HCT116 (cell line): ENCODE measurements at regions not wholly inside any gene's neighbourhood (a gene's known extent, or its start where the extent isn't known, plus 50 kb on each side); places are given as distances from the start of the nearest gene placed in this dataset.
A peak's percentile ranks its signal among the peaks of the same experiment; 100 is the strongest.

Experiments
- ATAC-seq: fragments of 200-7000 bp; cut with Tn5 transposase; 2 replicates; pipeline ENCODE4 v1.9.1; 2020; ENCODE audit warnings: mild to moderate bottlenecking, moderate library complexity
- BruUV-seq: library from RNA; stranded (reverse); fragments of 400-500 nt; replicated peaks from 2 replicates; lab custom pipeline; 2021; lab: Mats Ljungman, UMichigan
- CTCF ChIA-PET: fragments of 300-600 bp; sonication (Branson Sonifier 250); formaldehyde crosslinking; loops from one replicate; lab custom pipeline; 2021; ENCODE audit warnings: antibody characterized with exemption; lab: Charles Lee
- POLR2A ChIA-PET: fragments of 300-600, 350-600 bp; sonication (Branson Sonifier 250); formaldehyde crosslinking; loops from one replicate; lab custom pipeline; 2021; ENCODE audit warnings: antibody characterized with exemption; lab: Charles Lee
- RAD21 ChIA-PET, 2 experiments: fragments of 300-600 bp; sonication (Branson Sonifier 250); formaldehyde crosslinking; loops; one replicate each; lab custom pipeline; 2023; ENCODE audit warnings: low total read pairs in 2 of 2; ENCODE audit not compliant: uncharacterized antibody in 2 of 2, unreplicated experiment in 2 of 2, low non-redundant PET in 1 of 2; lab: Charles Lee
- DNase-seq: peaks from one replicate; pipeline ENCODE4 v3.0.0-alpha.2; 2010; ENCODE audit warnings: low read depth, low spot score
- H2AFZ ChIP-seq: fragments of 200-600 bp; shearing (Covaris generic), sonication (generic); 2 replicates; pipeline ENCODE4 v1.6.1; 2017; ENCODE audit warnings: low read depth, mixed run types, mixed read lengths, antibody characterized with exemption, low read length; ENCODE audit not compliant: poor library complexity, severe bottlenecking
- H3K27ac ChIP-seq: 2 replicates; pipeline ENCODE4 v1.5.1; 2012; ENCODE audit warnings: low read depth, low read length
- H3K27me3 ChIP-seq: fragments of 200-600 bp; sonication (generic); 2 replicates; pipeline ENCODE4 v1.6.1; 2016; ENCODE audit warnings: mixed run types, low read length, mixed read lengths; ENCODE audit not compliant: insufficient read depth
- H3K36me3 ChIP-seq, 2 experiments: fragments of 200-500 bp in 1 of 2; fragments of 200-600 bp in 1 of 2; sonication (Bioruptor generic) in 1 of 2; sonication (generic) in 1 of 2; 2 replicates each; pipeline versions ENCODE4 v1.5.1 to v1.6.1; 2014 to 2016; ENCODE audit warnings: low read length in 2 of 2, inconsistent platforms in 1 of 2, mixed read lengths in 1 of 2, mixed run types in 1 of 2; ENCODE audit not compliant: insufficient read depth in 2 of 2, control insufficient read depth in 1 of 2
- H3K4me1 ChIP-seq, 2 experiments: fragments of 200-600 bp in 1 of 2; sonication (generic) in 1 of 2; 2 replicates each; pipeline versions ENCODE4 v1.5.1 to v1.6.1; 2012 to 2017; ENCODE audit warnings: low read length in 2 of 2, inconsistent platforms in 1 of 2, mild to moderate bottlenecking in 1 of 2, mixed read lengths in 1 of 2, mixed run types in 1 of 2, moderate library complexity in 1 of 2; ENCODE audit not compliant: insufficient read depth in 2 of 2, control insufficient read depth in 1 of 2
- H3K4me2 ChIP-seq: fragments of 200-600 bp; sonication (generic); 2 replicates; pipeline ENCODE4 v1.6.1; 2017; ENCODE audit warnings: mixed run types, low read length, mixed read lengths
- H3K4me3 ChIP-seq, 2 experiments: fragments of 200-600 bp in 1 of 2; sonication (generic) in 1 of 2; replicated peaks in 1 of 2; 2 replicates each; pipeline ENCODE4 v1.5.1; 2011 to 2016; ENCODE audit warnings: low read length in 2 of 2, control low read depth in 1 of 2, low read depth in 1 of 2, mild to moderate bottlenecking in 1 of 2, mixed read lengths in 1 of 2, mixed run types in 1 of 2
- H3K79me2 ChIP-seq: fragments of 200-600 bp; sonication (generic); 2 replicates; pipeline ENCODE4 v1.6.1; 2017; ENCODE audit warnings: mild to moderate bottlenecking, mixed run types, low read length, moderate library complexity, mixed read lengths; ENCODE audit not compliant: insufficient read depth
- H3K9ac ChIP-seq: fragments of 200-600 bp; sonication (generic); 2 replicates; pipeline ENCODE4 v1.6.1; 2016; ENCODE audit warnings: low read length, mixed read lengths
- H3K9me2 ChIP-seq: fragments of 200-600 bp; sonication (generic), shearing (Covaris generic); 2 replicates; pipeline ENCODE4 v1.6.1; 2017; ENCODE audit warnings: mixed run types, mild to moderate bottlenecking, moderate library complexity; ENCODE audit not compliant: insufficient read depth
- H3K9me3 ChIP-seq, 2 experiments: fragments of 200-500 bp in 1 of 2; fragments of 200-600 bp in 1 of 2; sonication (Bioruptor generic) in 1 of 2; sonication (generic) in 1 of 2; 2 replicates each; pipeline ENCODE4 v1.6.1; 2014 to 2017; ENCODE audit warnings: low read length in 2 of 2, mixed read lengths in 2 of 2, inconsistent platforms in 1 of 2, low read depth in 1 of 2, mild to moderate bottlenecking in 1 of 2, mixed run types in 1 of 2, moderate library complexity in 1 of 2; ENCODE audit not compliant: control insufficient read depth in 1 of 2, insufficient read depth in 1 of 2
- H4K20me1 ChIP-seq: fragments of 200-600 bp; sonication (generic), shearing (Covaris generic); 2 replicates; pipeline ENCODE4 v1.6.1; 2017; ENCODE audit warnings: mixed run types, mild to moderate bottlenecking, moderate library complexity; ENCODE audit not compliant: insufficient read depth
- ATF3 ChIP-seq: IDR thresholded peaks from 2 replicates; pipeline ENCODE4 v1.6.1; 2012
- CBX3 ChIP-seq: IDR thresholded peaks from 2 replicates; pipeline ENCODE4 v1.6.1; 2012; ENCODE audit warnings: low read depth
- CEBPB ChIP-seq: IDR thresholded peaks from 2 replicates; pipeline ENCODE4 v1.6.1; 2012; ENCODE audit warnings: low read depth
- CTCF ChIP-seq, 3 experiments: fragments of 200-600 bp in 1 of 3; sonication (generic) in 1 of 3; IDR thresholded peaks in 2 of 3; conservative IDR thresholded peaks in 1 of 3; 2 replicates each; pipeline ENCODE4 v1.5.1; 2012 to 2017; ENCODE audit warnings: low read depth in 2 of 3, low read length in 2 of 3, antibody characterized with exemption in 1 of 3, borderline replicate concordance in 1 of 3, control low read depth in 1 of 3, mild to moderate bottlenecking in 1 of 3, mixed read lengths in 1 of 3, mixed run types in 1 of 3, moderate library complexity in 1 of 3; ENCODE audit not compliant: insufficient read depth in 1 of 3
- EGR1 ChIP-seq: IDR thresholded peaks from 2 replicates; pipeline ENCODE4 v1.6.1; 2012; ENCODE audit warnings: low read depth
- ELF1 ChIP-seq: IDR thresholded peaks from 2 replicates; pipeline ENCODE4 v1.6.1; 2012; ENCODE audit warnings: low read depth, borderline replicate concordance
- EZH2 ChIP-seq: fragments of 200-600 bp; sonication (generic); IDR thresholded peaks from 2 replicates; pipeline ENCODE4 v1.6.1; 2017; ENCODE audit warnings: antibody characterized with exemption, mixed run types
- EZH2phosphoT487 ChIP-seq: fragments of 200-600 bp; IDR thresholded peaks from 2 replicates; pipeline ENCODE4 v1.6.1; 2018; ENCODE audit warnings: antibody characterized with exemption, borderline replicate concordance
- FOSL1 ChIP-seq: IDR thresholded peaks from 2 replicates; pipeline ENCODE4 v1.6.1; 2012; ENCODE audit warnings: low read depth
- JUND ChIP-seq: IDR thresholded peaks from 2 replicates; pipeline ENCODE4 v1.6.1; 2012
- MAX ChIP-seq: IDR thresholded peaks from 2 replicates; pipeline ENCODE4 v1.6.1; 2012
- POLR2AphosphoS5 ChIP-seq: IDR thresholded peaks from 2 replicates; pipeline ENCODE4 v1.6.1; 2011; ENCODE audit warnings: mild to moderate bottlenecking, low read depth, low read length, moderate library complexity
- RAD21 ChIP-seq: IDR thresholded peaks from 2 replicates; pipeline ENCODE4 v1.6.1; 2012; ENCODE audit warnings: low read depth, mild to moderate bottlenecking
- REST ChIP-seq: IDR thresholded peaks from 2 replicates; pipeline ENCODE4 v1.6.1; 2012; ENCODE audit warnings: low read depth
- SIN3A ChIP-seq: IDR thresholded peaks from 2 replicates; pipeline ENCODE4 v1.6.1; 2012; ENCODE audit warnings: low read depth
- SRF ChIP-seq: IDR thresholded peaks from 2 replicates; pipeline ENCODE4 v1.6.1; 2012; ENCODE audit warnings: low read depth
- YY1 ChIP-seq: IDR thresholded peaks from 2 replicates; pipeline ENCODE4 v1.6.1; 2011; ENCODE audit warnings: low read length, low read depth, moderate library complexity, mild to moderate bottlenecking; ENCODE audit not compliant: insufficient replicate concordance; ENCODE audit errors: extremely low read depth
- ZFX ChIP-seq: fragments of 450-650 bp; IDR thresholded peaks from 2 replicates; pipeline ENCODE4 v1.6.1; 2017
- ZNF274 ChIP-seq: fragments of 200-500 bp; sonication (Bioruptor generic); IDR thresholded peaks from 2 replicates; pipeline ENCODE4 v1.6.1; 2014; ENCODE audit warnings: mild to moderate bottlenecking, low read depth, low read length, inconsistent platforms
- intact Hi-C: fragments of 100-400 bp; cut with micrococcal nuclease; formaldehyde crosslinking; loops from 2 replicates; pipeline ENCODE4 v1.10.0; 2022

- ChIA-PET RAD21 (no interaction called here), POLR2A (no interaction called here), CTCF (no interaction called here)
- H3K9me2 ChIP-seq = no peaks in the 10 kb centered on the region
- H3K27ac ChIP-seq = no peak overlapping the region
- TF ChIP-seq CBX3 = no peak
- TF ChIP-seq ZFX = no peak
- no peak for TF ChIP-seq SIN3A
- no peak for TF ChIP-seq YY1
- TF ChIP-seq EZH2 = no peak
- no peak for TF ChIP-seq MAX
- no peak for TF ChIP-seq ATF3
- no peak for TF ChIP-seq FOSL1
- TF ChIP-seq REST = no peak
- no peak for TF ChIP-seq RAD21
- TF ChIP-seq EGR1 = no peak
- TF ChIP-seq CTCF (IDR thresholded peaks at IDR 0.05 in 2 of 3, conservative IDR thresholded peaks at IDR 0.05 in 1 of 3; ENCODE audit: borderline replicate concordance in 1 of 3, insufficient read depth in 1 of 3, low read depth in 2 of 3, low read length in 2 of 3) = no peak
- TF ChIP-seq JUND = no peak
- no peak for TF ChIP-seq ELF1
- TF ChIP-seq EZH2phosphoT487 = no peak
- no peak for TF ChIP-seq CEBPB
- TF ChIP-seq ZNF274 = no peak
- TF ChIP-seq SRF = no peak
- TF ChIP-seq POLR2AphosphoS5 = no peak
- DNase-seq = no peak
- H3K36me3 ChIP-seq = no peaks in the 10 kb centered on the region
- H3K79me2 ChIP-seq = no peaks in the 10 kb centered on the region
- no peak for ATAC-seq
- H3K4me3 ChIP-seq = no peak overlapping the region
- peak overlapping the region; percentile 39 for H2AFZ ChIP-seq
- H3K4me2 ChIP-seq = no peak overlapping the region
- H3K9me3 ChIP-seq = no peaks in the 10 kb centered on the region
- no peak overlapping the region for H3K9ac ChIP-seq
- no peaks in the 10 kb centered on the region for H4K20me1 ChIP-seq
- H3K27me3 ChIP-seq = no peaks in the 10 kb centered on the region
- intact Hi-C loops = no loop called here
- no TSS peak for BruUV-seq
- no peaks in the 10 kb centered on the region for H3K4me1 ChIP-seq
Observed at GRCh38 chr2:37523814-37524362, 147.6 kb downstream of the CDC42EP3 start.
